Prostate gland (tissue), 2 donors: ENCODE measurements at regions not wholly inside any gene's neighbourhood (a gene's known extent, or its start where the extent isn't known, plus 50 kb on each side); places are given as distances from the start of the nearest gene placed in this dataset.

Source experiments
- CTCF ChIP-seq, 4 experiments: fragments of 200-600 bp in 2 of 4; fragments of 450-650 bp in 2 of 4; sonication (generic) in 2 of 4; IDR thresholded peaks; 1 replicate in 3 of 4; 2 replicates in 1 of 4; pipeline ENCODE4 v1.5.1; 2016 to 2019; ENCODE audit warnings: antibody characterized with exemption in 4 of 4, mild to moderate bottlenecking in 2 of 4, moderate library complexity in 2 of 4
- POLR2A ChIP-seq: fragments of 450-650 bp; IDR thresholded peaks from one replicate; pipeline ENCODE4 v1.6.1; 2016; ENCODE audit warnings: antibody characterized with exemption, mild to moderate bottlenecking

GRCh38 chr5:128815201-128815600 is 150.1 kb upstream of the SLC27A6 start:
- TF ChIP-seq CTCF (IDR thresholded peaks at IDR 0.05) (no peak), POLR2A (no peak)
